Cardiac muscle cell (in vitro differentiated cells and primary cell): ENCODE measurements at regions not wholly inside any gene's neighbourhood (a gene's known extent, or its start where the extent isn't known, plus 50 kb on each side); places are given as distances from the start of the nearest gene placed in this dataset.
"Not testable (repeated sequence)": the region's sequence is repeated elsewhere in the genome, so short reads cannot be mapped to it uniquely, and the experiment has no call there.

Experiments used
- DNase-seq, 2 donors: peaks; one replicate each; pipeline versions ENCODE4 v3.0.0 to v3.0.0-alpha.2; 2010 to 2017; ENCODE audit warnings: low read depth in 1 of 2, low spot score in 1 of 2
- H3K27ac ChIP-seq: fragments of 200-600 bp; sonication (generic); 2 replicates; pipeline ENCODE4 v1.5.1; 2016
- H3K27me3 ChIP-seq: fragments of 200-600 bp; sonication (generic); 2 replicates; pipeline ENCODE4 v1.6.0; 2016; ENCODE audit warnings: control low read depth
- H3K36me3 ChIP-seq: fragments of 200-600 bp; sonication (generic); 2 replicates; pipeline ENCODE4 v1.5.1; 2016; ENCODE audit warnings: control low read depth
- H3K4me1 ChIP-seq: fragments of 200-600 bp; sonication (generic); 2 replicates; pipeline ENCODE4 v1.8.1; 2017; ENCODE audit warnings: low read depth, mild to moderate bottlenecking, mixed run types
- H3K4me3 ChIP-seq: fragments of 200-600 bp; sonication (generic); 2 replicates; pipeline ENCODE4 v1.5.1; 2016; ENCODE audit warnings: mild to moderate bottlenecking
- H3K9me3 ChIP-seq: fragments of 200-600 bp; sonication (generic); 2 replicates; pipeline ENCODE4 v1.5.1; 2017; ENCODE audit warnings: low read depth, mild to moderate bottlenecking, control low read depth
- TF ChIP-seq, protein P1 (sequence below): IDR thresholded peaks from 2 replicates; pipeline ENCODE4 v1.5.1; 2012; ENCODE audit warnings: low read depth, mild to moderate bottlenecking, low read length

GRCh38 chr2:129805899-129806298 lies 173.6 kb upstream of the RAB6C start:
- TF ChIP-seq, protein P1, sequence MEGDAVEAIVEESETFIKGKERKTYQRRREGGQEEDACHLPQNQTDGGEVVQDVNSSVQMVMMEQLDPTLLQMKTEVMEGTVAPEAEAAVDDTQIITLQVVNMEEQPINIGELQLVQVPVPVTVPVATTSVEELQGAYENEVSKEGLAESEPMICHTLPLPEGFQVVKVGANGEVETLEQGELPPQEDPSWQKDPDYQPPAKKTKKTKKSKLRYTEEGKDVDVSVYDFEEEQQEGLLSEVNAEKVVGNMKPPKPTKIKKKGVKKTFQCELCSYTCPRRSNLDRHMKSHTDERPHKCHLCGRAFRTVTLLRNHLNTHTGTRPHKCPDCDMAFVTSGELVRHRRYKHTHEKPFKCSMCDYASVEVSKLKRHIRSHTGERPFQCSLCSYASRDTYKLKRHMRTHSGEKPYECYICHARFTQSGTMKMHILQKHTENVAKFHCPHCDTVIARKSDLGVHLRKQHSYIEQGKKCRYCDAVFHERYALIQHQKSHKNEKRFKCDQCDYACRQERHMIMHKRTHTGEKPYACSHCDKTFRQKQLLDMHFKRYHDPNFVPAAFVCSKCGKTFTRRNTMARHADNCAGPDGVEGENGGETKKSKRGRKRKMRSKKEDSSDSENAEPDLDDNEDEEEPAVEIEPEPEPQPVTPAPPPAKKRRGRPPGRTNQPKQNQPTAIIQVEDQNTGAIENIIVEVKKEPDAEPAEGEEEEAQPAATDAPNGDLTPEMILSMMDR: no peak
- no peak for DNase-seq
- H3K27ac ChIP-seq: no peak overlapping the region
- no peak overlapping the region for H3K4me3 ChIP-seq
- no peaks in the 10 kb centered on the region for H3K9me3 ChIP-seq
- H3K36me3 ChIP-seq: no peaks in the 10 kb centered on the region
- no peaks in the 10 kb centered on the region for H3K27me3 ChIP-seq
- H3K4me1 ChIP-seq: no peaks in the 10 kb centered on the region

- H3K4me3 ChIP-seq: no peak overlapping the region
- no peak for DNase-seq
- no peaks in the 10 kb centered on the region for H3K36me3 ChIP-seq
- no peaks in the 10 kb centered on the region for H3K4me1 ChIP-seq
- no peaks in the 10 kb centered on the region for H3K27me3 ChIP-seq
- no peaks in the 10 kb centered on the region for H3K9me3 ChIP-seq
- TF ChIP-seq, protein P1: no peak
- H3K27ac ChIP-seq: no peak overlapping the region
Measured at GRCh38 chr2:129806317-129806716, 173.1 kb upstream of the RAB6C start.

DNA sequence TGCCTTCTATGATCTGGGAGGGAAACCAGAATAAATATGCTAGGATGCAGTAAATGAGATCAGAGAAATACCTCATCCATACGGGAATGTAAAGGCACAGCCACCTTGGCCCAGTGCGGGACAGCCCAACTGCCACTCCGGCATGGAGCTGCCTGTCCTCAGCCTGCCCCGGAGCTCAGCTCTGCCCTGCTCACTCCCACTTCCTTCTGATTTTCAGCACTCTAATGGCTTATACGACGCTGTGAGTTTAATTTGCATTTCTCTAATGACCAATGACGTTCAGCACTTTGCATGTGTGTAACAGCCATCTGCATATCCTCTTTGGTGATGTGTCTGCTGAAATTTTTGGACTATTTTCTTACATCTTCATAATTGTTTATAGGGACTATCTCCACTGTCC lies 172.5 kb upstream of the RAB6C start:
- TF ChIP-seq, protein P1: no peak
- H3K4me1 ChIP-seq: peaks cover 3% of the 10 kb centered on the region
- DNase-seq: no peak
- H3K27ac ChIP-seq: no peak overlapping the region
- no peak overlapping the region for H3K4me3 ChIP-seq
- no peaks in the 10 kb centered on the region for H3K27me3 ChIP-seq
- no peaks in the 10 kb centered on the region for H3K9me3 ChIP-seq
- no peaks in the 10 kb centered on the region for H3K36me3 ChIP-seq

- not testable (repeated sequence) for H3K9me3 ChIP-seq, H3K36me3 ChIP-seq, H3K27me3 ChIP-seq, H3K27ac ChIP-seq, DNase-seq, H3K4me1 ChIP-seq, H3K4me3 ChIP-seq
Measured at GRCh38 chr2:129807642-129808338, 171.7 kb upstream of the RAB6C start.

DNA sequence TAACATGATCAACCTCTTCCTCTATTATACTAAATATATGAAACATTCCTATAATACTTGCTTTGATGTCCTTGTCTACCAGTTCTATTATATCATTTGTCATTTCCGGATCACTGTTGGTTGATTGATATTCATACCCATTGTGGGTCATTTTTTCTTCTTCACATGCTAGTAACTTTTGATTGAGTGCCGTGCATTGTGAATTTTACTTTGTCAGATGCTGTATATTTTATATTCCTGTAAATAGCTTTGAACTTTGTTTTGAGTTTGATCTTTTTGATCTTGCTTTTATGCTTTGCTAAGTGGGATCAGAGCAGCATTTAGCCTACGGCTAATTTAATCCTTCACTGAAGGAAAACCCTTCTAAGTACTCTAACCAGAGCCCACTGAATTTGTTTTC lies 168.9 kb upstream of the RAB6C start:
- DNase-seq: no peak
- H3K27ac ChIP-seq: no peak overlapping the region
- H3K27me3 ChIP-seq: no peaks in the 10 kb centered on the region
- peaks cover 5% of the 10 kb centered on the region for H3K4me1 ChIP-seq
- TF ChIP-seq, protein P1: no peak
- no peaks in the 10 kb centered on the region for H3K36me3 ChIP-seq
- no peaks in the 10 kb centered on the region for H3K9me3 ChIP-seq
- H3K4me3 ChIP-seq: no peak overlapping the region

DNA sequence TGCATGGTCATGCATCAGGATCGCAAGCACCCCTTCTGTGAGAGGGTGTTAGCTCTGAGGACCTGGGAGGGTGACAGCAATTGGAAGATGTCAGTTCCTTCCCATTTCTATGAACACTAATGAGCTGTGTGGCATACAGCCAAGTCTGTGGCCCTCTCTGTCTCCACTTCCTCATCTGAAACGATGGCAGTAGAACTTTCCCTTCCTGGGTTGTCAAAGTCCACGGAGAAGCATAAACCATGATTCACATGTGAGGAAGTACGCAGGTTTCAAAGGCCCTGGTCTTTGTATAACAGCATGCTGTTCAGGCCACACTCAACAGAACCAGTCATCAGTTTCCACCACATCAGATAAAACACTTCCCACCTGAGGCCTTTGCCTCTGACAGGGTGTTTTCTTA lies 167.4 kb upstream of the RAB6C start:
- no peak for DNase-seq
- H3K36me3 ChIP-seq: no peaks in the 10 kb centered on the region
- no peaks in the 10 kb centered on the region for H3K27me3 ChIP-seq

More for the DNA sequence above, 167.4 kb upstream of the RAB6C start:
- peaks cover 5% of the 10 kb centered on the region for H3K4me1 ChIP-seq
- H3K27ac ChIP-seq: no peak overlapping the region
- H3K4me3 ChIP-seq: no peak overlapping the region
- TF ChIP-seq, protein P1: no peak
- no peaks in the 10 kb centered on the region for H3K9me3 ChIP-seq
